ENCODE measurements at regions not wholly inside any gene's neighbourhood (a gene's known extent, or its start where the extent isn't known, plus 50 kb on each side); places are given as distances from the start of the nearest gene placed in this dataset.

DNA sequence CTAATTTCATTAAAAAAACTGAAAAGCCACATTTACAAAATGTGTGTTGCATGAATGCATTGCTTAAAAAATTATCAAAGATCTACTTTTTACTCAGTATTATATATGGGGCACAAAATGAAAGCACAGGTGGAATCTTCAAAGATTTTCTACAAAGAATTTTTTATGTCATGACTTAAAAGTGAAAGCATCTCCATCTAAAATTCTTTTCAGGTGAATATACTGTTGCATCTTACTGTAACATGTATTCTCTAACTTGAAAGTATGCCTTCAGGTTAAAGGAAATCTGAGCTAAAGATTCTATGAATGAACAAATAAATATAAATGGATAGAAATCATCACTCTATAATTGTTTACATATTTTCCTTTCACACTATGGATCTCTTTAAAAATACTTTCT, 66.8 kb upstream of the WDR75 start:
- no peaks in the 10 kb centered on the region for H3K27me3 ChIP-seq (ENCODE audit: control insufficient read depth, insufficient read depth, low read length)
- H3K4me2 ChIP-seq (ENCODE audit: low read length): no peak overlapping the region
- no peaks in the 10 kb centered on the region for H3K36me3 ChIP-seq (ENCODE audit: insufficient read depth, low read length)
- peaks cover 60% of the 10 kb centered on the region for H3K4me1 ChIP-seq (ENCODE audit: control insufficient read depth, insufficient read depth, low read length)
- no peaks in the 10 kb centered on the region for H3K9me3 ChIP-seq (replicated peaks; ENCODE audit: low read length)
- H3K9ac ChIP-seq (ENCODE audit: low read depth, low read length): no peak overlapping the region
- no peak overlapping the region for H3K4me3 ChIP-seq (ENCODE audit: low read length)

DNA sequence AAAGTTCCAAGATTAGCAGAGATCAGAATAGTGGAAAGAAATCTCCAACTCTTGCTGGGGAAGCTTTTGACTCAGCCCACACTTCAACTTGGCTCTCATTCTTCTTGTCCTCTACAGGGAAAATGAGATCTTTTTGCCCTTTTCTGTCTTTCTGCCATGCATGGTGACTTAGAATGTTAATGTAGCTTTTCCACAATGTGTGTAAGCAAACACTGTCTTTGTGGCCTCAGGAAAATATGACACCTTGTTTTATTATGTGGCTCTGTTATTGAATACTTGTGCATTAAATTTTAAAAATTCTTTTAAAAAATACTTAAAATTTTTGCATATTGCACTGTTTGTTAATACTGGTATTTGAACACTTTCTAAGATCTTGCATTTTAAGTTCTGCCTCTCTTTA, 65.4 kb upstream of the WDR75 start:
- Histone ChIP-seq H3K4me2 (ENCODE audit: low read length) (no peak overlapping the region), H3K27me3 (ENCODE audit: control insufficient read depth, insufficient read depth, low read length) (no peaks in the 10 kb centered on the region), H3K9ac (ENCODE audit: low read depth, low read length) (no peak overlapping the region), H3K36me3 (ENCODE audit: insufficient read depth, low read length) (no peaks in the 10 kb centered on the region), H3K4me1 (ENCODE audit: control insufficient read depth, insufficient read depth, low read length) (peaks cover 60% of the 10 kb centered on the region), H3K4me3 (ENCODE audit: low read length) (no peak overlapping the region), H3K9me3 (replicated peaks; ENCODE audit: low read length) (no peaks in the 10 kb centered on the region)

DNA sequence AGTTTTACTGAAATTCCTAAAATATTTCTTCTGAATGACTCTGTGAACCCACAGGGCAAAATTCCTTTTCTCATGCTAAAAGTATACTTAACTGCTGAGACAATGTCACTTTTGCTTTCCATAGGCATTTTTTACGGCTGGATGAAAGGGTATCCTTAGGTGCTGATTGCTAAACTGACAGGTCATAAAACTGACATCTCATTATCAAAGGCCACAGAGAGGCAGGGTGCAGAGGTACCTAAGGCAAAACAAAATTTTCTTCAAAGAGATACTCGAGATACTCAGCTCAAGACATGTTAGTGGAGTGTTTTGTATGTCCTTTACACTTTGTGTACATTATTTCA, 62.0 kb upstream of the WDR75 start:
- Histone ChIP-seq H3K36me3 (ENCODE audit: insufficient read depth, low read length) (no peaks in the 10 kb centered on the region), H3K4me1 (ENCODE audit: control insufficient read depth, insufficient read depth, low read length) (peaks cover 36% of the 10 kb centered on the region), H3K9ac (ENCODE audit: low read depth, low read length) (peak overlapping the region; percentile 79), H3K27me3 (ENCODE audit: control insufficient read depth, insufficient read depth, low read length) (no peaks in the 10 kb centered on the region), H3K9me3 (replicated peaks; ENCODE audit: low read length) (no peaks in the 10 kb centered on the region), H3K4me2 (ENCODE audit: low read length) (peak overlapping the region; percentile 78), H3K4me3 (ENCODE audit: low read length) (peak overlapping the region; percentile 49)

DNA sequence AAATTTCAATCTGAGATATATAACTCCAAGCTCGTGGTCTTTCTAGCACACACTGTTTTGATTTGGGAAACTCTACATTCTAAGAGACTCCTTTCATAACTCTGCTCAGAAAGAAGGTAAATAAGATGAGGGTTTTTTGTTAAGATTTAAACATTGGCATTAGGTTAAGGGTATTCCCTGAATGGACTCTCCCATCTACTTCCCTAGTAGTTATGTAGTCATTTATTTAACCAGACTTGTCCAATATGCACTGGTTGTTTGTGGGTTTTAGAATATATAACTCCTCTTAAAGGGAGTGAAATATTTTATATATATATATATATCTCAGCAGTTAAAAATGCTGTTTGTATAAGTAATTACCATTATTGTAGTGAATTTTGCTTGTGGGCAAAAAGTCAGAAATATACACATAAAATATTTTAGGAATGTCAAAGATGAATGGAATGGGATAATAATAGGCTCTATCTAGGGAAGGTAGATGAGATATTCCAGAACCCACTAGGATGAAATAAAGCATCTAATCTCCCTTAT, 61.5 kb upstream of the WDR75 start:
- peak overlapping the region; percentile 49 for H3K4me3 ChIP-seq (ENCODE audit: low read length)
- peaks cover 34% of the 10 kb centered on the region for H3K4me1 ChIP-seq (ENCODE audit: control insufficient read depth, insufficient read depth, low read length)
- H3K4me2 ChIP-seq (ENCODE audit: low read length): peak overlapping the region; percentile 78
- no peaks in the 10 kb centered on the region for H3K9me3 ChIP-seq (replicated peaks; ENCODE audit: low read length)
- H3K36me3 ChIP-seq (ENCODE audit: insufficient read depth, low read length): no peaks in the 10 kb centered on the region
- H3K27me3 ChIP-seq (ENCODE audit: control insufficient read depth, insufficient read depth, low read length): no peaks in the 10 kb centered on the region
- H3K9ac ChIP-seq (ENCODE audit: low read depth, low read length): peak overlapping the region; percentile 79

DNA sequence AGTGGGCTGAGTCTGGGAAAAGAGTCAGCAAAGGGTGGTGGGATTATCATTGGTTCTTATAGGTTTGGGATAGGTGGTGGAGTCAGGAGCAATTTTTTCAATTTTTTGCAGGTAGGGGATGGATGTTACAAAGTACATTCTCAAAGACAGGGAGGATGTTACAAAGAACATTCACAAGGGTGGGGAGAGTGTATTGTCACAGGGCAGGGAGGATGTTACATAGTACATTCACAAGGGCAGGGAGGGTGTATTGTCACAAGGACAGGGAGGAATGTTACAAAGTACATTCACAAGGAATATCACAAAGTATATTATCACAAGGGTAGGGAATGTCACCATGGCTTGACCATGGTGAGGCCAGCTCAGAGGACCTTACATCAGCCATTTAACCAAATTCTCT, 58.6 kb upstream of the WDR75 start:
- no peaks in the 10 kb centered on the region for H3K36me3 ChIP-seq (ENCODE audit: insufficient read depth, low read length)
- no peak overlapping the region for H3K4me2 ChIP-seq (ENCODE audit: low read length)
- H3K4me3 ChIP-seq (ENCODE audit: low read length): no peak overlapping the region
- peaks cover 3% of the 10 kb centered on the region for H3K9me3 ChIP-seq (replicated peaks; ENCODE audit: low read length)
- H3K4me1 ChIP-seq (ENCODE audit: control insufficient read depth, insufficient read depth, low read length): peaks cover 24% of the 10 kb centered on the region
- no peaks in the 10 kb centered on the region for H3K27me3 ChIP-seq (ENCODE audit: control insufficient read depth, insufficient read depth, low read length)
- H3K9ac ChIP-seq (ENCODE audit: low read depth, low read length): no peak overlapping the region

DNA sequence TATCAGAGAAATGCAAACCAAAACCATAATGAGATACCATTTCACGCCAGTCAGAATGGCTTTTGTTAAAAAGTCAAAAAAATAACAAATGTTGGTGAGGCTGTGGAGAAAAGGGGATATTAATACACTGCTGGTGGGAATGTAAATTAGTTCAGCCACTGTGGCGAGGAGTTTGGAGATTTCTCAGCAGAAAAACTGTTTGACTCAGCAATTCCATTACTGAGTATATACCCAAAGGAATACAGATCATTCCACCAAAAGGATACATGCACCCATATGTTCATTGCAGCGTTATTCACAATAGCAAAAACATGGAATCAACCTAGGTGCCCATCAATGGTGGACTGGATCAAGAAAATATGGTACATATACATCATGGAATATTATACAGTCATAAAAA, 54.5 kb upstream of the WDR75 start:
- Histone ChIP-seq H3K4me2 (ENCODE audit: low read length) (no peak overlapping the region), H3K4me3 (ENCODE audit: low read length) (no peak overlapping the region), H3K36me3 (ENCODE audit: insufficient read depth, low read length) (no peaks in the 10 kb centered on the region), H3K27me3 (ENCODE audit: control insufficient read depth, insufficient read depth, low read length) (no peaks in the 10 kb centered on the region), H3K9ac (ENCODE audit: low read depth, low read length) (no peak overlapping the region), H3K9me3 (replicated peaks; ENCODE audit: low read length) (peaks cover 3% of the 10 kb centered on the region), H3K4me1 (ENCODE audit: control insufficient read depth, insufficient read depth, low read length) (peaks cover 8% of the 10 kb centered on the region)

DNA sequence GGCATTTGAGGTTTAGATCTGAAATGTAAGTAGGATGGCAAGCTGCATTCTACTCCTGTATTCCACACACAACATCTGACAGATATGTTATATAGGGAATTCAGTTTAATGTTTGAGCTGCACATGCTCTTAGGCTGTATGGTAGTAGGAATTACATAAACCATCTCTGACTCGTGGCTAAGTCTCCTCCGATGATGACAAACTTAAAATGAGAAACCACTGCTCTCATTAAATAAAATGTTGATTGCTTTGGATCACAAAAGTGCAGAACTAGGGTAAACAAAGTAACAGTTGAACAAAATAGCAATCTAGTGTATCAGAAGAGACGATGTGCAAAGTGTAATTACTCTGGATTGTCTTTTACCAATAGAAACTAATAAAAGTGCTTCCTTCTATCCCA, 50.1 kb upstream of the WDR75 start:
- H3K36me3 ChIP-seq (ENCODE audit: insufficient read depth, low read length): no peaks in the 10 kb centered on the region
- peaks cover 3% of the 10 kb centered on the region for H3K9me3 ChIP-seq (replicated peaks; ENCODE audit: low read length)
- H3K4me3 ChIP-seq (ENCODE audit: low read length): no peak overlapping the region
- peaks cover 37% of the 10 kb centered on the region for H3K4me1 ChIP-seq (ENCODE audit: control insufficient read depth, insufficient read depth, low read length)
- H3K9ac ChIP-seq (ENCODE audit: low read depth, low read length): no peak overlapping the region
- H3K4me2 ChIP-seq (ENCODE audit: low read length): no peak overlapping the region
- no peaks in the 10 kb centered on the region for H3K27me3 ChIP-seq (ENCODE audit: control insufficient read depth, insufficient read depth, low read length)

Data from skeletal muscle satellite cell (primary cell).